Prostate gland (tissue), 2 donors: ENCODE measurements at regions not wholly inside any gene's neighbourhood (a gene's known extent, or its start where the extent isn't known, plus 50 kb on each side); places are given as distances from the start of the nearest gene placed in this dataset.

Source experiments
- DNase-seq: peaks from one replicate; pipeline ENCODE4 v3.0.0-alpha.2; 2019; ENCODE audit warnings: low spot score
- H3K27ac ChIP-seq, 2 donors: fragments of 200-600 bp; sonication (generic); 2 replicates each; pipeline ENCODE4 v1.5.1; 2017 to 2019
- H3K27me3 ChIP-seq: fragments of 200-600 bp; sonication (generic); replicated peaks from 2 replicates; pipeline ENCODE4 v1.5.1; 2019; ENCODE audit not compliant: insufficient read depth
- H3K36me3 ChIP-seq, 2 donors: fragments of 200-600 bp; sonication (generic); 1 replicate in 1 of 2; 2 replicates in 1 of 2; pipeline versions ENCODE4 v1.5.1 to v1.8.1; 2017 to 2019
- H3K4me1 ChIP-seq: fragments of 200-600 bp; sonication (generic); replicated peaks from 2 replicates; pipeline ENCODE4 v1.5.1; 2019
- H3K4me3 ChIP-seq, 2 donors: fragments of 200-600 bp; sonication (generic); 2 replicates each; pipeline ENCODE4 v1.5.1; 2017 to 2019
- H3K9me3 ChIP-seq: fragments of 200-600 bp; sonication (generic); 2 replicates; pipeline ENCODE4 v1.5.1; 2017
- POLR2A ChIP-seq: fragments of 450-650 bp; IDR thresholded peaks from one replicate; pipeline ENCODE4 v1.6.1; 2016; ENCODE audit warnings: antibody characterized with exemption, mild to moderate bottlenecking
- POLR2AphosphoS5 ChIP-seq: sonication (generic); formaldehyde crosslinking; IDR thresholded peaks from one replicate; pipeline ENCODE4 v1.6.1; 2017; ENCODE audit warnings: antibody characterized with exemption
- WGBS: methylation state at CpG from one replicate; pipeline ENCODE4 v1.1.5; 2018; 5-methylcytosine and 5-hydroxymethylcytosine counted together
- intact Hi-C: fragments of 100-400 bp; cut with DNase I; formaldehyde crosslinking; loops from one replicate; pipeline ENCODE4 v1.14.2; 2022
- TF ChIP-seq, protein P1 (sequence below), 4 experiments: fragments of 200-600 bp in 2 of 4; fragments of 450-650 bp in 2 of 4; sonication (generic) in 2 of 4; IDR thresholded peaks; 1 replicate in 3 of 4; 2 replicates in 1 of 4; pipeline ENCODE4 v1.5.1; 2016 to 2019; ENCODE audit warnings: antibody characterized with exemption in 4 of 4, mild to moderate bottlenecking in 2 of 4, moderate library complexity in 2 of 4

DNA sequence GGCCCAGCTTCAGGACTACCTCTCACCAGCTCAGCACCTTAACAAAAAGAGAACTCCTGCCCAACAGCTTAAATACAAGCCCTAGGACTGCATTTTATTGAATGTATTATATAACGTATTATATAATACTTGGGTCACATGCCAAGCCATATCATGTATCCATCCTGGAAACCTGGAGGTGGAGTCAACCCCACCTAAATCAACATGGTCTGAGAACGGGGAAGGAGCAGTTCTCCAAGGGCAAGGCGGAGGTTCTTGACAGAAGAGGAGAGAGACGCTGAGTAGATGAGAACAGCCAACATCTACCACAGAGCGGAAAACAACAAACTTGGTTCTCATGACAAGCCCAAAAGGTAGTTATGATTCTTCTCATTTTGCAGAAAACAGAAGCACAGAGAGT is 163.4 kb downstream of the FGF18 start:
- intact Hi-C loops = no loop called here

DNA sequence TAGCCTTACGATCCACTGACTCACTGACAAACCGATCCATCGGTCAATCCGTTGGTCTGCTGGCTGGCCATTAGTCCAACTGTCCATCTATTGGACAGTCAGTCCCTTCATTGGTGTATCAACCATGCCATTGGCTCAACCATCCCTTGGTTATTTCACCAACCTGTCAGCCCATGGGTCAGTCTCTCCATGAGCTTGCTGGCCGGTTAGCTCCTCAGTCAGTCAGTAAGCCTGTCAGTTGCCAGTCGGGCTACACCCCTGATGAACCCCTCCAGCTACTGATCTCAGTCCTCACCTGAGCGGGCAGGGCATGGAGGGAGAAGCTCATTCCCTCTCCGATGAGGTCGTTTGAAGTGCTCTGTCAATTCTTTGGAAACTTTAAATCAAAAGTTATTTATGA is 166.5 kb downstream of the FGF18 start:
- H3K4me1 ChIP-seq = no peaks in the 10 kb centered on the region
- 79% methylated on average over 9 of the region's 9 CpGs for WGBS
- H3K27me3 ChIP-seq = no peaks in the 10 kb centered on the region
- no peak overlapping the region for H3K27ac ChIP-seq
- H3K4me3 ChIP-seq = no peak overlapping the region
- TF ChIP-seq, protein P1, sequence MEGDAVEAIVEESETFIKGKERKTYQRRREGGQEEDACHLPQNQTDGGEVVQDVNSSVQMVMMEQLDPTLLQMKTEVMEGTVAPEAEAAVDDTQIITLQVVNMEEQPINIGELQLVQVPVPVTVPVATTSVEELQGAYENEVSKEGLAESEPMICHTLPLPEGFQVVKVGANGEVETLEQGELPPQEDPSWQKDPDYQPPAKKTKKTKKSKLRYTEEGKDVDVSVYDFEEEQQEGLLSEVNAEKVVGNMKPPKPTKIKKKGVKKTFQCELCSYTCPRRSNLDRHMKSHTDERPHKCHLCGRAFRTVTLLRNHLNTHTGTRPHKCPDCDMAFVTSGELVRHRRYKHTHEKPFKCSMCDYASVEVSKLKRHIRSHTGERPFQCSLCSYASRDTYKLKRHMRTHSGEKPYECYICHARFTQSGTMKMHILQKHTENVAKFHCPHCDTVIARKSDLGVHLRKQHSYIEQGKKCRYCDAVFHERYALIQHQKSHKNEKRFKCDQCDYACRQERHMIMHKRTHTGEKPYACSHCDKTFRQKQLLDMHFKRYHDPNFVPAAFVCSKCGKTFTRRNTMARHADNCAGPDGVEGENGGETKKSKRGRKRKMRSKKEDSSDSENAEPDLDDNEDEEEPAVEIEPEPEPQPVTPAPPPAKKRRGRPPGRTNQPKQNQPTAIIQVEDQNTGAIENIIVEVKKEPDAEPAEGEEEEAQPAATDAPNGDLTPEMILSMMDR (IDR thresholded peaks at IDR 0.05) = no peak
- TF ChIP-seq POLR2A = no peak
- no peaks in the 10 kb centered on the region for H3K9me3 ChIP-seq
- no peaks in the 10 kb centered on the region for H3K36me3 ChIP-seq
- no peak for DNase-seq
- intact Hi-C loops = no loop called here

More for the DNA sequence above, 163.4 kb downstream of the FGF18 start:
- WGBS = 87% methylated on average over 5 of the region's 5 CpGs
- DNase-seq = no peak
- no peaks in the 10 kb centered on the region for H3K36me3 ChIP-seq
- H3K9me3 ChIP-seq = no peaks in the 10 kb centered on the region
- H3K27me3 ChIP-seq = no peaks in the 10 kb centered on the region
- TF ChIP-seq POLR2A = no peak
- no peak overlapping the region for H3K4me3 ChIP-seq
- no peak overlapping the region for H3K27ac ChIP-seq
- no peaks in the 10 kb centered on the region for H3K4me1 ChIP-seq

DNA sequence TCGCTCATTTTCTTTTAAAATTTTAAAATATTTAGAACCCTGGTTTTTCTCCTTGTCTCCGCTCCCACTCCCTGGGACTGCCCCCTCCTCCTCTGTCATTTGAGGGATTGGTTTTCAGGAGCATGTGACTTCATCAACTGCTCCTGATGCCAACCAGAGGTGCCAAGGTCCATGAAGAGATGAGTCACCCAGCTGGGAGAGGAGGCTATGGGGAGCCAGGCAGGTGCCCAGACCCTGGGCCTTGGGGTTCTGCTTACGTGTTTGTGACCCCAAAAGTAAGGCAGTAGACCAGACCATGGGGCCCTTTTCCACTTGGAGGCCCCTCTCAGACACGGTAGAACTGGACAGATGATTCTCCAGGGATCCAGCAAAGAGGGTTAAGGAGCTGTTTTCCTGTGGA is 167.0 kb downstream of the FGF18 start:
- Histone ChIP-seq H3K4me3 (no peak overlapping the region), H3K36me3 (no peaks in the 10 kb centered on the region), H3K27ac (no peak overlapping the region), H3K4me1 (no peaks in the 10 kb centered on the region), H3K9me3 (no peaks in the 10 kb centered on the region), H3K27me3 (no peaks in the 10 kb centered on the region)
- TF ChIP-seq POLR2AphosphoS5 (no peak), POLR2A (no peak)
- TF ChIP-seq, protein P1 (IDR thresholded peaks at IDR 0.05) = no peak
- intact Hi-C loops = no loop called here
- DNase-seq = no peak
- WGBS = 59% methylated on average over 4 of the region's 4 CpGs

DNA sequence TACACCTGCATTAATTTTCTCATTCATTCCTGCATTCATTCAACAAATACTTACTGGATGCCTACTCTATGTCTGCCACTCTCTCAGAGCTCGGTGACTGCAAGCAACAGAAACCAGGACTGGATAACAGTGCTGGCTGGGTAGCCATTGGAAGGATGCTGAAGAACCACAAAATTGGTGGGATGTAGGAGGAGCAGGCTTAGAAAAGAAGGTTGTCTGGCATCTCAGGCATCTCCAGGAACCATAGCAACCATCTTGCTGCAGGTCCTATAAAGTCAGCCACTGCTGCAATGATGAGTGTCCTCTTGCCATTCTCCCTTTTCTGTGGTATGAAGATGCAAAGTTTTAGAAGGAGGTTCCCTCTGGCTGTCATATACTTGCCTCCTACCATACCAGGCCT is 168.6 kb downstream of the FGF18 start:
- TF ChIP-seq POLR2AphosphoS5 (no peak), POLR2A (no peak)
- TF ChIP-seq, protein P1 (IDR thresholded peaks at IDR 0.05) = no peak
- intact Hi-C loops = no loop called here
- H3K4me3 ChIP-seq = no peak overlapping the region
- H3K27me3 ChIP-seq = no peaks in the 10 kb centered on the region
- 96% methylated on average over 1 of the region's 1 CpG for WGBS
- no peak overlapping the region for H3K27ac ChIP-seq
- no peaks in the 10 kb centered on the region for H3K36me3 ChIP-seq
- DNase-seq = no peak
- no peaks in the 10 kb centered on the region for H3K9me3 ChIP-seq
- H3K4me1 ChIP-seq = no peaks in the 10 kb centered on the region

DNA sequence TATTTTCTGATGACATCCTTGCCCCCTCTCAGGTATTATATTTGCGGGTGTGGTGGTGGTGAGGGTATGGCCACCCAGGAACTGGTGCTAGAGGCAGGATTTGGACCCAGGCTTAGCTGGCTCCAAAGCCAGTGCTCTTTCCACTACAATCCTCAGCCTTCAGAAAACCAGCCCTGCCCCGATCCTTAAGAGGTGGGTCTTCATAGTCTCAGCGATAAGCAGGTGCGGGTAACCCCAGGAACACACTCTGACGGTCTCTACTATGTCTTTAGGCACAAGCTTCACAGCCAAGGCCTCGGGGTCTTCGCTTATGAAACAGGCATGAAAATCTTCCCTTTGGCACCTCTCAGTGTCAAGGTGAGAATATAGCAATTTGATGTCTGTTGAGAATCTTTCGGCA is 169.3 kb downstream of the FGF18 start:
- Histone ChIP-seq H3K36me3 (no peaks in the 10 kb centered on the region), H3K9me3 (no peaks in the 10 kb centered on the region), H3K4me1 (no peaks in the 10 kb centered on the region), H3K27me3 (no peaks in the 10 kb centered on the region), H3K27ac (no peak overlapping the region), H3K4me3 (no peak overlapping the region)
- intact Hi-C loops = no loop called here
- DNase-seq = no peak
- TF ChIP-seq, protein P1 (IDR thresholded peaks at IDR 0.05) = no peak
- TF ChIP-seq POLR2AphosphoS5 (no peak), POLR2A (no peak)
- 86% methylated on average over 8 of the region's 8 CpGs for WGBS
